Kasumi-1 (cell line): ENCODE measurements at regions not wholly inside any gene's neighbourhood (a gene's known extent, or its start where the extent isn't known, plus 50 kb on each side); places are given as distances from the start of the nearest gene placed in this dataset.
"Not testable (repeated sequence)": the region's sequence is repeated elsewhere in the genome, so short reads cannot be mapped to it uniquely, and the experiment has no call there.

Source experiments
- DNase-seq, 2 experiments: peaks; one replicate each; lab custom pipeline; 2025; lab: John Stamatoyannopoulos, UW

DNA sequence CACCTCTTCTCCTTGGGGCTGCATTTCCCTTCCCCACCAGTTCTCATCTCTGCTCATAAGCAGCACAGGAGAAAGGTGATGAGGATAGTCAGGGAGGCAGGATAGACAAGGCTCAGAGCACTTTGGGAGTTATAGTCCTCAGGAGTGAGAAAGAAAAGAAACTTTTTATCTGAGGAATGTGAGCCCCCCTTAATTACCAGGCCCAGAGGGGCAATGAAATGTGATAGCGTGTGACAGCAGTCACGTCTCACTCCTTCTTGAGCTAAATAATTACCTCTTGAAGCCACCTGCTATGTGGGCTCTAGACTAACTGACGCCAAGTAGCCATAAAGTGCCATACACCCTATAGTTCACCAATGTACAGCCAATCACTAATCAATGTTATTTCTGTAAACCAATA, 105.8 kb downstream of the SPP2 start:
- no peak for DNase-seq

GRCh38 chr2:234152835-234153234, 102.3 kb downstream of the SPP2 start:
- DNase-seq = not testable (repeated sequence)

- no peak for DNase-seq
Measured at GRCh38 chr2:234147335-234147861, 96.9 kb downstream of the SPP2 start.

GRCh38 chr2:234146087-234146826, 95.8 kb downstream of the SPP2 start:
- no peak for DNase-seq

GRCh38 chr2:234145511-234145910, 95.0 kb downstream of the SPP2 start:
- DNase-seq = no peak

- no peak for DNase-seq
Measured at GRCh38 chr2:234145057-234145456, 94.6 kb downstream of the SPP2 start.

- no peak for DNase-seq
Measured at GRCh38 chr2:234143896-234144295, 93.4 kb downstream of the SPP2 start.

DNA sequence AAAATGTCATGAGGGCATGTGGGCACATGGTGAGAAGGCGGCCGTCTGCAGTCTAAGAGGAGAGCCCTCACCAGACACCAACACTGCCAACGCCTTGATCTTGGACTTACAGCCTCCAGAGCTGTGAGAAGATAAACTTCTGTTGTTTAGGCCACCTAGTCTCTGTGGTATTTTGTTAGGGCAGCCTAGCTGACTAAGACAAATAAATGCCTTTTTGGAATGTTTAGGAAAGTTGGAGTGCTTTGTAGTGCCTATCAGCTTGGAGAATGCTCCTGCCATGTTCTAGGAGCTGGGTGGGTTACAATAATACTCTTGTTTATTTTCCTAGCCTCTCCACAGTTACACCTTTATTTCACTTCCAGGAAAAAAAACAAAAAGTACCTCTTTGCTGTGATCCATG, 92.0 kb downstream of the SPP2 start:
- no peak for DNase-seq

GRCh38 chr2:234139755-234140154, 89.3 kb downstream of the SPP2 start:
- DNase-seq = no peak

DNA sequence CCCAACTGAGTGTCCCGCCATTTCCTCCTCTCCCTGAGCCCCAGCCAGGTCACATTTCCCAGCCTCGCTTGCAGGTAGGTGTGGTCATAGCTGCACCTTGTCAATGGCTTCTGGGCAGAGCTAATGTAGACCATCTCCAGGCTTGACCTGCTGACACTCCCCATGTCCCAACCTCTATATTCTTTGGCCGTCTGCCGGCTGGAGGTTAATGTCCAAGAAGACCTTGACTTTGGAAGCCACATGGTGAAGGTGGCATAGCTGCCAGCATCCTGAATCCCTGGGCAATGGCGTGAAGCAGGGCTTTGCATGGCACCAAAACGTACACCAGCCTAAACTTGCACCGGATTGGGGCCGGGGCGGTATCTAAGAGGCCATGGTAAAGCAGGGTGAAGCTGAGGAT, 88.3 kb downstream of the SPP2 start:
- DNase-seq = no peak

- no peak for DNase-seq
Measured at GRCh38 chr2:234137400-234138014, 87.0 kb downstream of the SPP2 start.

DNA sequence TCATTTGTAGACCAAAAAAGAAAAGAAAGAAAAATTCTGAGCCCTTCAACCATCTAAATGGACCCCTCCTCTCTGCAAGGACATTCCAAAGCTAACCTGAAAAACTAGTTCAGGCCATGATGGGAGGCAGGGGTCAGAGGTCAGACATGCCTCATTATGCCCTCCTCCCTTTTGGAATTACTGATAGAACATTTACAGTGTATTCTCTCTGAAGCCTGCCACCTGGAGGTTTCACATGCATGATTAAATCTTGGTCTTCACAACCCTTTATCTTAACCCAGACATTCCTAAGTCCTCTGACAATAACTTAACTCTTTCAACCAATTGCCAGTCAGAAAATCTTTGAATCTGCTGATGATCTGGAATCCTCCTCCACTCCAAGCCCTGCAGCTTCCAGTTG, 86.0 kb downstream of the SPP2 start:
- DNase-seq = no peak

DNA sequence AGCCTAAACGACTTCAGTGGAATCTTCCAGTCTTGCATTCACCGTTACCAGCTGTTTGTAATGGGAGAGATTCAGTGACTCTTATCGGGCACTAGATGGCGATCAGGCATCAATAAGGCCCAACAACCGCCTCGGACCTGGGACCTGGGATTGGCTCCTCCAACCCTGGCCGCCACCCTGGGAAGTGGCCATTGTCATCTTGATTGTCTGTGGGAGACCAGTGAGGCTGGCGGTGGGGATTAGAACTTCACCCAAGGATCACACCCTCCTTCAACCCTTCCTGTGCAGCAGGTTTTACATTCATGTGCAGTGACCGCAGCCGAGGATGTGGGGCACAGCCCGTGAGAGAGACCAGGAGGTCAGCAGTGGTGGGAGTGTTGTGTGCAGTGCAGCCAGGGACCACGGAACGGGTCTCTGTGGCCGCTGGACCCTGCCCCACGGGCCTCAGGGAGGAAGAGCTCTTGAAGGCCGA, 85.3 kb downstream of the SPP2 start:
- DNase-seq = peak; percentile 8 to 25

DNA sequence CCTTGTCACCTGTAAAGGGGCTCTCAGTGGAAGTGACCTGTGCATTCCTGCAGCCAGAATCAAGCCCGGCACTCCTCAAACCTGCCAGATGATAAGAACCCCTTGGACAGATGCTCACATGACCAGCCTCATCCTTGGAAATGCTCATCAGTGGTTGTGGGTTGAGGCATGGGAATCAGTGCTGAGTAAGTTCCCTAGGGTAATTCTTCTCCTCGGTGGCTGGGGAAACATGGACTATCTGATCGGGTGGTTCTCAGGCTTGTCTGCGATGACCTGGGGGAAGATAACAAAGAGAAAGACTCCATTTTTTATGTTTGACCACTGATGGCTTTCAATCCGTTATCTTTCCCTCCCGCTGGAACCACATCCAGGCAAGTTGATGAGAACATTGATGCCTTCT, 84.0 kb downstream of the SPP2 start:
- no peak for DNase-seq

DNA sequence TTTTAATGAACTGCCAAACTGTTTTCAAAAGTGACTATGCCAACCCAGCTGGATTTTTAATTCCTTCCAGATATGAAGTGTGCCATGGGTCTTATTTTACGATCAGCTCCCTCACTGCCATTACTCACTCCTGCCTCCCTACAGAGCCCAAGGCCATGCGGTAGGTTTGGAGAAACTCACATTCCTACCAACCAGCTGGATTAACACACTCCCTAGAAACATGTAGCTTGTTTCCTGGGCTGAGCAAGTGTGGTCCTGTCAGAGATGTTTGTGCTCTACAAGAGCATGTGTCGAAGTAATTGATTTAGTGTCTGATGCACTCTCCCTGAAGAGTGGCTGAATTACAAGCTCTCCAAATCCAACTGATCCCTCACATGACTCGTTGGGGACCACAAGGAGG, 82.5 kb downstream of the SPP2 start:
- no peak for DNase-seq

GRCh38 chr2:234130777-234131181, 80.3 kb downstream of the SPP2 start:
- no peak for DNase-seq

DNA sequence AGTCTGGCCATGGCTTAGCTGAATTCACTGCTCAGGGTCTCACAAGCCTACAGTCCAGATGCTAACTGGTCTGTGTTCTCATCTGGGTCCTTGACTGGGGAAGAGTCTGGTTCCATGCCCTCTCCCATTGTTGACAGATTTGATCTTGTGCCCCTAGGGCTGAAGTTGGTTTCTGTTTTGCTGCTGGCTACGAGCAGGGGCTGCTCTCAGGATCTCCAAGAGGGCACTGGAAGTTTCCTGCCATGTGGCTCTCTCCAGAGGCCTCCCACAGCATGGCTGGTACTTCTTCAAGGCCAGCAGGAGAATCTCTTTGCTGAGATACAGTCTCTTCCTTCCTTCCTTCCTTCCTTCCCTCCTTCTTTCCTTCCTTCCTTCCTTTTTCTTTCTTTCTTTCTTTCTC, 78.1 kb downstream of the SPP2 start:
- DNase-seq = no peak
